ENCODE measurements at regions not wholly inside any gene's neighbourhood (a gene's known extent, or its start where the extent isn't known, plus 50 kb on each side); places are given as distances from the start of the nearest gene placed in this dataset.

DNA sequence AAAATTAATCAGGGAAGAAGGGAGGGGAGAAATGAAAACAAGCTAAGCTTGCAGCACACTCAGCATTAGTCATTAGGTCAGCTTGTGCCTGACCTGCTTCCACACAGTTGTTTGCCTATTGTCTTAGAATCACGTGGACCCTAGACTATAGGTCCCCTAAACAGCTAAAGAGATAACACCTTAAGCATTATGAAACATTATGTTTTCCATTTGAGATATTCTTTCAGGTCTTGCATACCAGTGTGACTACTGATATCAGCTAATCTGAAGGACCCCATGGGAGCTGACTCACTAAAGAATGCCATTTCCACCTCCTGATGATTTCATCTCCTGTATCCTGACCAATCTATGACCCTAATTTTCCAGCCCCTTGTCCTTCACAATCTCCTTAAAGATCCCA lies 154.1 kb upstream of the FUT8 start:
- no peak overlapping the region for H3K27ac ChIP-seq
- TF ChIP-seq, protein P1, sequence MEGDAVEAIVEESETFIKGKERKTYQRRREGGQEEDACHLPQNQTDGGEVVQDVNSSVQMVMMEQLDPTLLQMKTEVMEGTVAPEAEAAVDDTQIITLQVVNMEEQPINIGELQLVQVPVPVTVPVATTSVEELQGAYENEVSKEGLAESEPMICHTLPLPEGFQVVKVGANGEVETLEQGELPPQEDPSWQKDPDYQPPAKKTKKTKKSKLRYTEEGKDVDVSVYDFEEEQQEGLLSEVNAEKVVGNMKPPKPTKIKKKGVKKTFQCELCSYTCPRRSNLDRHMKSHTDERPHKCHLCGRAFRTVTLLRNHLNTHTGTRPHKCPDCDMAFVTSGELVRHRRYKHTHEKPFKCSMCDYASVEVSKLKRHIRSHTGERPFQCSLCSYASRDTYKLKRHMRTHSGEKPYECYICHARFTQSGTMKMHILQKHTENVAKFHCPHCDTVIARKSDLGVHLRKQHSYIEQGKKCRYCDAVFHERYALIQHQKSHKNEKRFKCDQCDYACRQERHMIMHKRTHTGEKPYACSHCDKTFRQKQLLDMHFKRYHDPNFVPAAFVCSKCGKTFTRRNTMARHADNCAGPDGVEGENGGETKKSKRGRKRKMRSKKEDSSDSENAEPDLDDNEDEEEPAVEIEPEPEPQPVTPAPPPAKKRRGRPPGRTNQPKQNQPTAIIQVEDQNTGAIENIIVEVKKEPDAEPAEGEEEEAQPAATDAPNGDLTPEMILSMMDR (conservative IDR thresholded peaks at IDR 0.05): no peak
- TF ChIP-seq ZFX (IDR thresholded peaks at IDR 0.05): no peak

DNA sequence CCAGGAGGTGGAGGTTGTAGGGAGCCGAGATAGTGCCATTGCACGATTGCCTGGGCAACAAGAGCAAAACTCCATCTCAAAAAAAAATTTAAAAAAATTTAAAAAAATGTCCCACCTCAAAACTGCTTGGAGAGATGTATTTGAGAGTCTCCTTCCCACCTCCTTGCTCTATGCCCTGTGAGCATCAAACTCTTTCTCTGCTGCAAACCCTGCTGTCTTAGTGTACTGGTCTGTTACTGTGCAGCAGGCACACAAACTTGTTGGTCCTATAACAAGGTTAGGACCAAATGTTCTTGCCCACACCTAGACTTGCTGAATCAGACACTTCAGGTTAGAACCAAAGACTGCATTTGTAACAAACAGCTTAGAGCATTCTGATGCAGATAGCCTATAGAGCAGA lies 153.5 kb upstream of the FUT8 start:
- H3K27ac ChIP-seq: no peak overlapping the region
- no peak for TF ChIP-seq ZFX (IDR thresholded peaks at IDR 0.05)
- TF ChIP-seq, protein P1 (conservative IDR thresholded peaks at IDR 0.05): no peak

DNA sequence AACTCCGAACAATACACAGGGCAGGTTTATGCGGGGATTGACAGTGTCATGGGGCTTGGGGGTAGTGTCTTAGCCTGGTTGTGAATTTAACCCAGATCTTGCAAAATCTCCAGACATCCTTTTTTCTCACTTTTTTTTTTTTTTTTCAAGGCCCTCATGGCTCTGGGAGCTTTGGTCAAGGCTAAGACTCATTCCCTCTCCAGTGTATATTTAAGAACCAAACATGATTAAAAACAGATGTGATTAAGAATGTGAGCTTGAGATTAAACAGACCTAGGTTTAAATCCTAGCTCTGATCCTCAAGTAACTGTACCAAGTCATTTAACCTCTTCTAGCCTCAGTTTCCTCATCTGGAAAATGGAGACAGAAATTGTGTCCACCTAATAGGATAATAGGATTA lies 151.7 kb upstream of the FUT8 start:
- TF ChIP-seq ZFX (IDR thresholded peaks at IDR 0.05): no peak
- no peak overlapping the region for H3K27ac ChIP-seq

DNA sequence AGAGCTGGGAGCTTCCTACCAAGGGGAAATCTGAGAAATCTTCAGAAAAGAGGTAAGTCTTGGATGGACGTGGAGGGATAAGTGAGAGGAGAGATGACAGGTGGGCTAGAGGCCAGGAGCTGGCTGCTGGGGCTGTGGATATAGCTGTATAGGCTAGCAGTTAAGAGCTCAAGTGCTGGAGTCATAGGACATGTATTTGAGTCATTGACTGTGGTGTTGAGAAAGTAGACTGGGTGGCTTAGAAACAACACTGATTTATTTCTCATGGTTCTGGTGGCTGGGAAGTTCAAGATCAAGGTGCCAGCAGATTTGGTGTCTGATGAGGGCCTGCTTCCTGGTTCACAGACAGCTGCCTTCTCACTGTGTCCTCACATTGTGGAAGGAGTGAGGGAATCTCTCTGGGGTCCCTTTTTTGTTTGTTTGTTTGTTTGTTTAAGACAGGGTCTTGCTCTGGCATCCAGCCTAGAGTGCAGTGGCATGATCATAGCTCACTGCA lies 151.1 kb upstream of the FUT8 start:
- no peak overlapping the region for H3K27ac ChIP-seq
- TF ChIP-seq, protein P1 (conservative IDR thresholded peaks at IDR 0.05): no peak
- TF ChIP-seq ZFX (IDR thresholded peaks at IDR 0.05): no peak

DNA sequence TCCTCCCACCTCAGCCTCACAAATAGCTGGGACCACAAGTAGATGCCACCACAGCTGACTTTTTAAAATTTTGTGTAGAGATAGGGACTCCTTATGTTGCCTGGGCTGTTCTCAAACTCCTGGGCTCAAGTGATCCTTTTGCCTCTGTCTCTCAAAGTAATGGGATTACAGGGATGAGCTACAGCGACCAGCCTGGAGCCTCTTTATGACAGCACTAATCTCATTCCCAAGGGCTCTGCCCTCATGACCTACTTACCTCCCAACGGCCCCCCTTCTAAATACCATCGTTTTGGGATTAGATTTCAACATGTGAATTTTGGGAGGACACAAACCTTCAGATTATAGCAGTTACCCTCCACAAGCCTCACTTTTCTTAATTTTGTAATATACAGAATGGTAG lies 150.6 kb upstream of the FUT8 start:
- TF ChIP-seq, protein P1 (conservative IDR thresholded peaks at IDR 0.05): no peak
- TF ChIP-seq ZFX (IDR thresholded peaks at IDR 0.05): no peak
- no peak overlapping the region for H3K27ac ChIP-seq

DNA sequence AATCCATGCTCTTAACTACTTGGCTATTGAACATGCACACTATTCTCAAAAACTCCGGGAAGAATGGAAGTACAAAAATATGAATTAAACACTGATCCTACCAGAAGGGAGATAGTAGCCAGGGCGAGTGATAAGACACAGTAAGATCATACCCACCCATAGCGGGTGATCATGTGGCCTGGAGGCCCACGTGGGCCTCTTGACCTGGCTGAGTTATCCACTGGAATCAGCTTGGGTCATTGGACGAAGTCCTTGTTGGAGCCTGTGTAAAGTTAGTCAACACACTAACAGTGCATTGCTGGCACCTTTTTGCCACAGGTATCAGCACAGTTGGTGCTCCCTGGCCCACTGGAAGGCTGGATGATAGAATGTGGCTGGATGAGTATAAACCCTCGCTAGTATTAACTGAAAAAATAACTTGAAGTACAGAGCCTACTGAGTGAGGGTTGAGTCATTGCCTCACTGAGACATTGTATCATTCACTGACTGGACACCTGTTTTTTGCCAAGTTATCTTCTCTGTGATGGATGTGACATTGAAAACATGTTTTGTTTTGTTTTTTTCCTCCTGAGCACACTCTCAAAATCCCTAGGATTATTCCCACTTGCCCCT lies 149.2 kb upstream of the FUT8 start:
- TF ChIP-seq, protein P1 (conservative IDR thresholded peaks at IDR 0.05): no peak
- TF ChIP-seq ZFX (IDR thresholded peaks at IDR 0.05): no peak
- no peak overlapping the region for H3K27ac ChIP-seq

DNA sequence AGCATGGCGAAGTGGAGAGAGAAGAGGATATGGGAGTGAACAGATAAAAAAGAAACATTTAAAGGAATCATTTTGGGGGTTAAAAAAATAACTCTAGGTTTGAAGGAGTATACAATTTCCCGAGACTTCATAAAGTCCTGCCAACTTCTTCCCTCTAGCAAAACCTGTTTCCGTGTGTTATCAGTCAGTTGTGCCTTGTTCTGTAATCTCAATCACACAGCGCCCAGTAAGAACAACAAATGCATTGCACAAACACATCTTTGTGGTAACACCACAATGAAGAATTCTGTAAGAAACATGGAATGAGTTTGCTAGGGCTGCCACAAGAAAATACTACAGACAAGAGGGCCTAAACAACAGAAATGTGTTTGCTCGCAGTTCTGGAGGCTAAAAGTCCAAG lies 144.7 kb upstream of the FUT8 start:
- no peak for TF ChIP-seq ZFX (IDR thresholded peaks at IDR 0.05)
- TF ChIP-seq, protein P1 (conservative IDR thresholded peaks at IDR 0.05): no peak
- no peak overlapping the region for H3K27ac ChIP-seq

DNA sequence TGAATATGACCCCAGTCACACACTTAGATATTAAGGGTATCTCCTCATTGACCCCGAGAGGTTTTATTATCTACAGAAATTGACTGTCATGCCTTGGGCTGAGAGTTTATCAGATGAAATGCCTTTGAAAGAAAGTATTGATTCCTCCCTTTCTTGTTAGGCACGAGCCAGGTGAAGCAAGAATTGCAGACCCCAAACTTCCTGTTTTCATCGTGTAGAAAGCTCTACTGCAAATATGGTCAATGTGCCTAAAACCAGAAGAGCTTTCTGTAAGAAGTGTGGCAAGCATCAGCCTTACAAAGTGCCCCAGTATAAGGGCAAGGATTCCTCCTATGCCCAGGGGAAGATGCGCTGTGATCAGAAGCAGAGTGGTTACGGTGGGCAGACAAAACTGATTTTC lies 143.9 kb upstream of the FUT8 start:
- TF ChIP-seq ZFX (IDR thresholded peaks at IDR 0.05): no peak
- TF ChIP-seq, protein P1 (conservative IDR thresholded peaks at IDR 0.05): no peak
- no peak overlapping the region for H3K27ac ChIP-seq

Data from C4-2B (cell line).